GM19035 (cell line): ENCODE measurements at regions not wholly inside any gene's neighbourhood (a gene's known extent, or its start where the extent isn't known, plus 50 kb on each side); places are given as distances from the start of the nearest gene placed in this dataset.

Source experiments
- ATAC-seq: cut with Tn5 transposase; IDR thresholded peaks from one replicate; pipeline ENCODE4 v1.9.1; 2021; ENCODE audit not compliant: unreplicated experiment

- no peak for ATAC-seq
Observed at GRCh38 chr6:19759117-19759880, 77.9 kb upstream of the ID4 start.

- ATAC-seq, result no peak
Observed at GRCh38 chr6:19761121-19761520, 76.0 kb upstream of the ID4 start.

- ATAC-seq, result no peak
Observed at GRCh38 chr6:19771753-19772336, 65.3 kb upstream of the ID4 start.

DNA sequence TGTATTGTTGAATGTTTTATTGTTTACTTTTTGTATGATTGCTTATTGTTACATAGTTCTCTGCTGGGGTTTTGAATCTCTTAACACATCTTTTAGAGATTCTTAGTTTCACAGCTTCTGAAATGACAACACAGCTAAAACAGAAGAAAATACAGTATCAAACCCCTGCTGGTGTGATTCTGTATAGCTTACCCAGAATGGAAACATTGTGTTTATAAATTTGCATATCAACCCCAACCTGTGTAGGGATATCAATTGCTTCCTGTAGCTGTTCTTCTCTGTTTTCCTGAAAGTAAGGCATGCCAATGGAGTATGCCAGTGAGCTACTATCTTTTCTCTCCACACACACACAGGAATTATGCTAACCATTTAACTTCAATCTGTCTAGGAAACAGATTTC is 64.3 kb upstream of the ID4 start:
- ATAC-seq, result no peak

GRCh38 chr6:19781269-19781668 is 55.9 kb upstream of the ID4 start:
- ATAC-seq, result no peak

DNA sequence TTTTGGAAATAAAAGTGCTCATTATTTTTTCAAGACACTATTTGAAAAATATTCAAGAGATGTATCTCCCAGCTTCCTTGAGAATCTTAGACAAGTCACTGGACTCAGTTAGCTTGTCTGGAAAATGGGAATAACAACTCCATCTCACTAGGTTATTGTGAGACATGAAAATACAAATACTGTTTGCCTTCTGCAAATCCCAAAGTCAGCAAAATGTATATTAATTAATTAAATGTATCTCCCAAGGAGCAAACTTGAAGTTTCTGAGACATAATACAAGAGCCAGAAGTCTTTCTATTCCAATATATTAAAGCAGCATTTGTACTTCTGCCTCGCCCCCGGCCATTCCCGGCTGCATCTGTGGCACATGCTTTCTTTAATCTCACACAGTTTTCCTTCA is 54.6 kb upstream of the ID4 start:
- no peak for ATAC-seq
